ENCODE measurements at regions not wholly inside any gene's neighbourhood (a gene's known extent, or its start where the extent isn't known, plus 50 kb on each side); places are given as distances from the start of the nearest gene placed in this dataset.

GRCh38 chr10:47224546-47225218, 75.3 kb upstream of the GDF10 start:
- Histone ChIP-seq H3K9me3 (peaks cover 0 to 8% of the 10 kb centered on the region in 2 donors), H3K4me3 (no peak overlapping the region), H3K4me1 (no peaks in the 10 kb centered on the region), H3K27ac (no peak overlapping the region), H3K27me3 (no peaks in the 10 kb centered on the region), H3K36me3 (no peaks in the 10 kb centered on the region)
- intact Hi-C loops (cut with DNase I) = no loop called here
- ATAC-seq (no peak), DNase-seq (no peak)
- TF ChIP-seq CTCF (IDR thresholded peaks at IDR 0.05) = no peak

DNA sequence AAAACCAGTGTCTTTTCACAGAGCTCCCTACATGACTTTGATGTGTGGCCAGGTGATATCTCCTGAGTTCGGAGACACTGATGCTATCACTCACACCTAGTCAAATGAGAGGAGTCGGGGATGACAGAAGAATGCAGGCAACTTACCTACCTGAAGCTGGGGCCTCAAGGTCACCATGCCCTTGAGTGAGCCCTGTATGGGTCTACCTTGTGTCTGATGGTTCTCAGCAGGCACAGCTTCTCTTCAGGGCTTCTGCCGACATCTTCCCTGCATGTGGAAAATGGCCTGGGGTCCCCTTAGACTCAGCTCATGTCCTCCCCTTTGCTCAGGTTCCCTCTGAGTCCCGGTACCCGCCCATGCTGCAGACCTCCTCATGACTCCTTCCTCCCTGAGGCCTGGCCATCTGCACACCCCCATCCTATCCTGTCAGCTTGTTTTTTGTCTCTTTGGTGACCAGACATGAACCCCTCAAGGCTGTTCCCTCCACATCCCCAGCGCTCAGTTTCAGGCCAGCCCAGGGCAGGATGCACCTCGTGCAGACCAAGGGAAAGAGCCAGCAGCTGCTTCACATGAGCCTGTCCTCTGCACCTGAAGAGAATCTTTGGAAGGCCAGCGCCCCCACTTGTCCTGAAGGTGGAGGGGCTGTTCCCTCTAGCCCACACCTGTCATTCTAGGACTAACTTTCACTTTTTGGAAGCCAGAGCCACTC, 74.6 kb upstream of the GDF10 start:
- Histone ChIP-seq H3K9me3 (peaks cover 0 to 8% of the 10 kb centered on the region in 2 donors), H3K4me3 (no peak overlapping the region), H3K4me1 (no peaks in the 10 kb centered on the region), H3K36me3 (no peaks in the 10 kb centered on the region), H3K27me3 (no peaks in the 10 kb centered on the region), H3K27ac (no peak overlapping the region)
- ATAC-seq = no peak
- DNase-seq = no peak
- intact Hi-C loops (cut with DNase I) = no loop called here
- no peak for TF ChIP-seq CTCF (IDR thresholded peaks at IDR 0.05)

- no peak for ATAC-seq
- H3K27me3 ChIP-seq = no peaks in the 10 kb centered on the region
Measured at GRCh38 chr10:47225928-47226645, 73.9 kb upstream of the GDF10 start.

DNA sequence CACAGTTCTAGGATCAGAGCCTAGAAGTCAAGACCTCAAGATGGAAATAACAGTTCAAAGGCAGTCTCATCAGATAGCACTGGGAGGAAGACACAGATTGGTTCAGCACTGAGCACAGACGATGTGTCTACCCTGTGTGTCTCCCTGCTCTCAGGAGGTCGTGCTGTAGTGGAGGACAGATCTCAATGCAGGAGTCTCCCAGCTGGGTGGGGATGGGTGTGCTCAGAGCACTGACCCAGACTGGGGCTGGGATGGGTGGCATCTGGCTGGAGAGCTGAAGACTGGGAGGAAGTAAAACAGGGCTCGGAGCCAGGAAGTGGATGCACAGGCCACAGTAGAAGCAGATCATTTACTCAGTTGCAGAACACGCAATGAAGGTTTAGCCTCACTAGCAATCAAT, 69.5 kb upstream of the GDF10 start:
- ATAC-seq = no peak
- no peaks in the 10 kb centered on the region for H3K27me3 ChIP-seq
- H3K27ac ChIP-seq = no peak overlapping the region
- TF ChIP-seq CTCF (IDR thresholded peaks at IDR 0.05) = no peak
- no peak for DNase-seq
- peaks cover 0 to 8% of the 10 kb centered on the region in 2 donors for H3K9me3 ChIP-seq
- H3K4me1 ChIP-seq = no peaks in the 10 kb centered on the region
- no peak overlapping the region for H3K4me3 ChIP-seq
- no peaks in the 10 kb centered on the region for H3K36me3 ChIP-seq
- intact Hi-C loops (cut with DNase I) = no loop called here

More at GRCh38 chr10:47225928-47226645, 73.9 kb upstream of the GDF10 start:
- TF ChIP-seq CTCF (IDR thresholded peaks at IDR 0.05) = no peak
- peaks cover 0 to 8% of the 10 kb centered on the region in 2 donors for H3K9me3 ChIP-seq
- no peak overlapping the region for H3K27ac ChIP-seq
- DNase-seq = no peak
- H3K4me1 ChIP-seq = no peaks in the 10 kb centered on the region
- no peaks in the 10 kb centered on the region for H3K36me3 ChIP-seq
- intact Hi-C loops (cut with DNase I) = no loop called here
- H3K4me3 ChIP-seq = no peak overlapping the region

DNA sequence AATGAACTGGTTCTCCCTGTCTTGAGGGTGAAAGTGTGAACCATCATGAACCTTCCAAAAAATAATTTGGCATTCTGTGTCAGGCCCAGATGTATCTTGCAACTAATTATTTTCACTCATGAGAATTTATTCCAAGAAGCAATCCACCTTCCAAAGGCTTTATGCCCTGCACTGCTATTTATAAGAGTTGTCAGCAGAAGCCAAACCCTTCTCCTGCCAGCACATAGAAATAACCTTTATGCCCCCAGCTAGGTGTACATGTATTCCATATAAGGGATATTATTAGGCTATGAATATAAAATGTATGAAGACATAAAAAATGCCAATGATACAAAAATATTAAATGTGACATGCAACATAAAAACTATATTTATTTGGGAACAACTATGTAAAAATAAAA, 69.0 kb upstream of the GDF10 start:
- ATAC-seq (no peak), DNase-seq (no peak)
- Histone ChIP-seq H3K36me3 (no peaks in the 10 kb centered on the region), H3K4me1 (no peaks in the 10 kb centered on the region), H3K27ac (no peak overlapping the region), H3K4me3 (no peak overlapping the region), H3K9me3 (peaks cover 0 to 8% of the 10 kb centered on the region in 2 donors), H3K27me3 (no peaks in the 10 kb centered on the region)
- intact Hi-C loops (cut with DNase I) = no loop called here
- no peak for TF ChIP-seq CTCF (IDR thresholded peaks at IDR 0.05)
